Activated CD4-positive, alpha-beta T cell treated with anti-CD3 and anti-CD28 coated beads, Interleukin-2, amount 50 U/mL, for 48 hours (primary cell): ENCODE measurements at regions not wholly inside any gene's neighbourhood (a gene's known extent, or its start where the extent isn't known, plus 50 kb on each side); places are given as distances from the start of the nearest gene placed in this dataset.
"Not testable (repeated sequence)": the region's sequence is repeated elsewhere in the genome, so short reads cannot be mapped to it uniquely, and the experiment has no call there.

Experiments
- DNase-seq, 2 experiments: peaks; one replicate each; pipeline ENCODE4 v3.0.0-alpha.2; 2020

DNA sequence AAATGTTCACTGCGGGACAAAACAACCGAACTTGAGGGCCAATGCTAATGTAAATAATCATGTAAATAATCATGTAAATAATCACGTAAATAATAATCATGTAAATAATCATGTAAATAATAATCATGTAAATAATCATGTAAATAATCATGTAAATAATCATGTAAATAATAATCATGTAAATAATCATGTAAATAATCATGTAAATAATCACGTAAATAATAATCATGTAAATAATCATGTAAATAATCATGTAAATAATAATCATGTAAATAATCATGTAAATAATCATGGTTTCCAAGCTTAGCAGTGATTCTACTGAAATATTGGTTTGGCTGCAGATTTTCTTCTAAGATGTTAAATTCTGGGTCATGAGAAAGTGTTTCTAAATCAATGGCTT is 507.1 kb downstream of the ZNF516 start:
- DNase-seq: not testable (repeated sequence)

DNA sequence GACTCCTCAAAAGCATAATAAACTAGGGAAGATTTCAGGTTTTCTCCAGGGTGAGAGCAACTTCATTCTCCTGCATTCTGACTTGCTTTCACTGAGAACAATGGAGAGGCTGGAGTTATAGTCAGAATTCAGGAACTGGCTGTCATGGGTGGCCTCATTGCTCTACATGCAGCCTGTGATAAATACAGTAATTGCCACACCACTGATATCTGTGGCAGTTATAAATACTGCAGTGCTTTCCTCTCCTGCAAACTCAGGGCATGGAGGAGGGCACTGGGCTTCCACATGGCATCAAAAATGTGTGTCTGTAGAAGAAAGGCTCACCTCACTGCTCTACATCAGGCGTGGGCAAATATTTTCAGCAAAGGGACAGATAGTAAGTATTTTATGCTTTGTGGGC is 510.2 kb downstream of the ZNF516 start:
- DNase-seq: no peak

DNA sequence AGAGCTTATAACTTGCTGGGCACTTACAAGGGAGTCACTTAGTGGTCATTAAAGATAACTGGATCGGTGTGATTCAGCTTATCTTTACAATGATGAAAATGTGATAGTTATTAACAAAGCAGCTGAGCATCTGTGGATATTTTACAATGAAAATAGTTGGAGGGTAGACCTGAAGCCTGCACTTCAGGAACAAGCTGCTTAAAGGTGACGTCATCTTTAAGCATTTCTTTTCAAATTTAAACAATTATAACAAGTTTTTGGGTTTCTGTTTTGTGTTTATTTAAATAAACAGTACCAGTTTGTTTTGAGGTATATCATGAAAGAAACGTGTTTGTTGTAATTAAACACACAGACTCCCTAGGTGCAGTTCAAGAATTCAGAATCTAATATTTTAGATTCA is 513.9 kb downstream of the ZNF516 start:
- no peak for DNase-seq

DNA sequence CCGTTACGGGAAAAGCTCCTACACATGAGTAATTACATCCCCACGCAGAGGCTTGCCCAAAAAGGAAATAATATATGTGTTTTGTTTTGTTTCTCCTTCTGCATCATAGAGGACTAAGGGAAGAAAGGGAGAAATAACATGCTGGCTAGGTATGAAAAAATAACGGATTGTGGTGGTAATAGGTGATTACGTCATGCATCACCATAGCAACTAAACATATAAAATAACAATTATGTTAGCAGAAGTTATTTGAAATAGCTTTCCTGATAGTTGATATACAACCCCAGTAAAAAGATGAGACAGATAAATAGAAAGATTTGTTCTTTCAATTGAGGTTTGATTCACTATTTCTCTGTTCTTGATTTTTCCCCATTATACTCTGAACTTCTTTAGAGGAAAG is 518.0 kb downstream of the ZNF516 start:
- DNase-seq: no peak

DNA sequence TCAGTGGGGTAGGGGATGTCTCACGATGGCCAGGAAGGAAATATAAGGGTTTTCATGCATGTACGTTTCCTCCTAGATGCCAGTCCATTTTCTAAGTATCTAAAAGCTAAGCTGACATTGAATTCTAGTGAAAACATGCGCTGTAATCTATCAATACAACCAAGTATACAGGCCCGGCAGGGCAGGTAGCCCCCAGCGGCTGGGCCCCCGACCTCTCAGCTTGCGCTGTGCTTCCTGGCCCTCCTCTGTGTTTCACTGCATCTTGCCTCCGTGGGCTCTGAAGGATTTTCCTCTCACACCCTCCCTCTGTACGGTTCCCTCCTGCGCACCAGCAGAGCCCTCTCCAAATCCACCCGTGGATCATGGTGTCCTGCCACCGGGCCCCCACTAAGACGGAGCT is 524.8 kb downstream of the ZNF516 start:
- no peak for DNase-seq

DNA sequence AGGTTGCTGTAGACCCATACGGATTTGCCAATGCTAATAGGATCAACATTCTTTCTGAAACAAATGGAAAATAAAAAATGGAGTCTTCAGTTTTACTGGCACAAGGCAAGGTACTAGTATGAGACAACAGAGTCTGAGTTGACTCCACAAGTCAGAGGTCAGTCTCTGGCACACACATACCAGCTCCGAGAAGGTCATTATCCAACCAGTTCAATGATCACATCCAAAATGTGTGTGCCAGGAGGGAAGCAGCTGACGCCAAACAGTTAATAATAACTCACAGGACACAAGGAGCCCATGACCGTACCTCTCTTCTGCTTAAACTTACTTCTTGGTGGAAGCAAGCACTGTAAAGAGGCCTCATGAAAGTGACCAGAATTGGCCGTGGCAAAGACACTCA is 528.6 kb downstream of the ZNF516 start:
- no peak for DNase-seq

DNA sequence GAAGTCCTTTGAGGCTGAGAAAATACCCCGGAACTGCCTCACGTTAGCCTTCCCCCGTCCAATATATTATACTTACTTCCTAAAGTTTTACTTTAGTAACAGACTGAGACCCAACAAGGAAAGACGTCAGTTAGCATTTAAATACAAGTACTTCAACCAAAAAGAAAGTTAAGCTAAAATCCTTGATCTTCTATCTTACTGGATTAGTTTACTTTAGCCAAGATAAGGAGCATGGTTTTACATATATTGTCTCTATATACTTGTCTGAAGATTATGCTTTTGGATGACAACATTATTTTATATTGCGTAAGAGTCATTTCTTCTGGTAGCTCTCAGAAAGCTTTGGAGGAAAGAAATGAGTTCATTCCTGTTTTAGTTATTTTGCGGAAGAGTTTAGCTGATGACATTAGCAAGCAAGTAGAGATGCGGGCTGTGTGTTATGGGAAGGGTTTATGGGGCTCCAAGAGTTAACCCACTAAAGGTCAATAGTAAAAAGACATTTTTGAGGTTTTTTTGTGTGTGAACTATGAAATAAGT is 532.9 kb downstream of the ZNF516 start:
- no peak for DNase-seq

DNA sequence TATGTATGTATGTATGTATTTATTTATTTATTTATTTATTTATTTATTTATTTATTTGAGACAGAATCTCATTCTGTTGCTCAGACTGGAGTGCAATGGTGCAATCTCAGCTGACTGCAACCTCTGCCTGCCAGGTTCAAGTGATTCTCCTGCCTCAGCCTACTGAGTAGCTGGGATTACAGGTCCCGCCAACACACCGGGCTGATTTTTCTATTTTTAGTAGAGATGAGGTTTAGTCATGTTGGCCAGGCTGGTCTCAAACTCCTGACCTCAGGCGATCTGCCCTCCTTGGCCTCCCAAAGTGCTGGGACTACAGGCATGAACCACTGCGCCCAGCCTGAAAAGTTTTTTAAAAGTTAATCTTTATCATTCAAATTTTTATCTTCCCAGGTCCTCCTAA is 532.9 kb upstream of the SMIM21 start:
- DNase-seq: not testable (repeated sequence)

DNA sequence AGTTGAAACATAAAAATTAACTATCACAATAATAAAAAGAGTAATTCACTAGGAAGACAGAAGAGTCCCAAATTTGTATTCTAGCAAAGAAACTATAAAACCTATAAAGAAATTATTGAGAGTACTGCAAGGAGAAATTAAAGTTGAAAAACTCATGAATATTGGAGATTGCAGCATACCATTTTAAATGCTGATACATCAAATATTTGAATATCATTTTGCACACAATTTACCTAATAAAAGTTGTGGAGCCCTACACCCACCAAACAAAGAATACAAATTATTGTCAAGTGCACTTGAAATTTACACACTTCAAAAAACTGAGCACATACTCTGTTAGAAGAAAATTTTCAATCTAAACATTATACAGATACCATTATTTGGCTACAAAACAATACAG is 531.6 kb upstream of the SMIM21 start:
- DNase-seq: no peak

DNA sequence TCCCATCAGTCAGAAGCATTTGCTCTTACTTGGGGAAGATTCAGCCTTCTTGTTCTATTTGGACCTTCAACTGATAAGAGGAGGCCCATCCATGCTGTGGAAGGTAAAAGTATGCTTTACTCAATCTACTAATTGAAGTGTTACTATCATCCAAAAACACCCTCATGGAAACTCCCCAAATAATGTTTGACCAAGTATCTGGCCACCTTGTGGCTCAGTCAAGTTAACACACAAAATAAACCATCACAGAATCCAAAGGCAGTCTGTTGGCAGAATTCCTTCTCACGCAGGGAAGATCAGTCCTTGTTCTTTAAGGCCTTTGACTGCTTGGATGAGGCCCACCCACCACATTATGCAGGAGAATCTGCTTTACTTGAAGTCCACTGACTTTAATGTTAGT is 531.2 kb upstream of the SMIM21 start:
- DNase-seq: no peak

DNA sequence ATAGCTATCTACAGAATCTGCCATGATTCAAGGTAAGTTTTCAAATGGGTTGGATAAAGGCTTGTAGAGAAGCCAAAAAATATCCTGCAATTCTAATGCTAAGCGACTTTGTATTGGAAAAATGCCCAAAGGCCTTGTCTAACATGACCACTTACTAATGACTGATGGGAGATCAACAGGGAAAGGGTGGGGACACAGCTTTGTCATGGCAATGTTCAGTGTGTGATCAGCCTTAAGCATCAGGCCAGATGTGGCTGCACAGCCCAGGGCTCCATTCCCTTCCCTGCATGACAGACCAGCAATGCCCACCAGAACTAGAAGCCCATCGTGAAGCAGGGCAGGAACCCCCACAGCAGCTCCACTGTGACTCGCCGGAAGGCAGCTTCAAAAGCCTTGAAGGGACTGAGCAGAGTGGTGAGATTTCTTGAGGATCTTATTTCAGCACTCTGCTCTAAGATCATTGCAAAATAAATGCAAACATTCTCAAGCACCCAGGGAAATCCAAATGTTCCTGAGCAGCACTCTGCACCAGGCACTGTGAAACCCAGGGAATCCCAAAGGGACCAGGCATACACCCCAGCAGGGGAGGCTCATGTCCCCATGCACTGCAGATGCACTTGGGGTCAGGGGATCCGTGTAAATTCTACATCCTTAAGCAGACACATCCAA is 517.9 kb upstream of the SMIM21 start:
- no peak for DNase-seq

DNA sequence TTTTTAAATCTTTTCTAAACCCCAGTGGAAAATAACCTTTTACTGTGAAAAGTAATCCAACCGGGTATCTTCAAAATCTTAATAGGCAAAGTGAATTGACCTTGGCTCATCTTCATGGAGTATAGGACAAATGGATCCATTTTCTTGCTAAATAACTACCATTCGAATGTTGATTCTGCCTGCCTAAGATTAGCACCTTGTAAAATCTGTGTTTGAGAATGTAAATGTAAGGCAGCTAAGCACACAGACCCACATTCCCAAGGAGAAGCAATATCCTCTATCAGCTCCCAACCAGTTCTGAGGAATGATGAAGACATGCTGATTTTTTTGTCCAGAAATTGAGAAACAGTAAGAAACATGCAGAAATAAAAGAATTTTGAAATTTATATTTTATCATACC is 509.8 kb upstream of the SMIM21 start:
- DNase-seq: no peak

DNA sequence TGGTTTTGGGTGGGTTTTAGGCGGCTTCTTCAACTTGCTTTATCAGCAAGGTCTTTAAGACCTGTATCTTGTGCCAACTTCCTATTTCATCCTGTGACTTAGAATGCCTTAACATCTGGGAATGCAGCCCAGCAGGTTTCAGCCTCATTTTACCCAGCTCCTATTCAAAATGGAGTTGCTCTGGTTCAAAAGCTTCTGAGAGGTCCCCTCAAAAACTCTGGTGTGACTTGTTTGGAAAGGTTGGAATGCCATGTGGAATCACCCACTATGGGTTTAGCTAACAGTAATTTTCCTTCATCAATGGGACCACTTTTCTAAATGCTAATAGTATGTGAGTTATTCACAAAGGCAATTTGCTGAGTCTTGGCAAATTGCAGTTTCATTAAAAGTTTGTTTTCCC is 509.4 kb upstream of the SMIM21 start:
- DNase-seq: no peak

DNA sequence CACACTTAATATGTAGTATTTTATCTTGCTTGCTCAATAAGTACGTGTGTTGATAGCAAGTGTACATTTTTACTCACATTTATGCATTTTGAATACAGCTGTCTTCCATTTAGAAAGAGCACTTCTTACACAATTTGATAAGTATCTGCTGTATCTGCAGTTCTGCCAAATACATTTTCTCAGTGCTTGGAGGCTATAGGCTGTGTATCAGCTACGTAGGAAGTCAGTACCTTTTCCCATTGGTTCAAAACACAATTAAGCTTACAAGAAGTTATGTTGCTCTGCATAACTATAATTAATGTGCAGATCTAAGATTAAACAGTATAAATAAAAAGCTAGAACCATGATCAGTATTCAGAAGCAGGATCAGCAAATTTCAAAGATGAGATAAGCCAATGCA is 503.6 kb upstream of the SMIM21 start:
- no peak for DNase-seq

DNA sequence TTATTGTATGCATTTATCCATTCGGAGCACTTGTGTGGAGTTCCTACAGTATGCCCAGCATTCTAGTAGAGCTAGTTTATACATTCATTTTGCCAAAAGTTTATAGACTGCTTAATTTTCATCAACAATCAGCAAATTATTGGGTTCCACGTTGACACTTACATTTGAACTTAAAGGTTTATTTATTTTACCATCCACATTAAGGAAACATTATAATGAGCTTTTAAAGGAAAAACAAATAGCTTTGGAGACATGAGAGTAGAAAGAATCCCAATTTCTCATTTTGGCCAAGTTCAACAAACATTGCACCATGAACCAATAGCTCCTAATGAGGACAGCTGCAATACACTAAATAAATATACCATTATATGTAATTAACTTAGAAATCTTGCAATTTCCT is 501.2 kb upstream of the SMIM21 start:
- DNase-seq: no peak

DNA sequence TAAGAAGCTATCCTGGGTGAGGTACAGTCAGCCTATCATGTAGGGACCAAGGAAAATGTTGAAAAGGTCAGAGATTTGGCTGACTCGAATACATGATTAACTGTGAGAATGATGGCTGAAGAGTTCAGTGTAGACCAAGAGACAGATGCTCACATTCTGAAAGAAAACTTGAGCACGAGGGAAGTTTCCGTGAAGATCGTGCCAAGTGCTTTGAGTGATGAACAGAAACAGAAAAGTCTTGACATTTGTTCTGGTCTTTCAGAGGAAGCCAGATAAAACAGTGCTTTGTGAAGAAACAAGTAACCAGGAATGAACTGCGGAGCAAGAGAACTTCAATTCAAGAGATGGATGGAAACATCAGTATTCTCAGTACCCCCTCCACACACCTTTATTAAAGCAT is 500.3 kb upstream of the SMIM21 start:
- DNase-seq: no peak

DNA sequence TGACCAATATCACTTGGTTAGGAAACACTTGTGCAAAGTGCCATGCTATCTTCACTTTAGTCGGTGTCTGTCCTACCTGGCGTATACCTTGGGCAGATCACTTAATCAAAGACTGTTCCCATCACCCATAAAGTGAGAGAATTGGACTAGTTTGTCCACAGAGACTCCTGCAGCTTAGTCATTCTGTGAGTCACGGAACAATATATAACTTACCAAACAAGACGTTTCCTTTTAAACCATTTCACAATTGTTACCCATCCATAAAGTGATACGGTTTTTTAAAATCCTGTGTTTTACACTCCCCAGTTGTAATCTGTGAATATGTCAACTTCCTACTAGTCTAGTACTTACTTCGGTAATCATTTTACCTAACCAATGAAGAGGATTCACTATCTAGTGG is 499.3 kb upstream of the SMIM21 start:
- no peak for DNase-seq

DNA sequence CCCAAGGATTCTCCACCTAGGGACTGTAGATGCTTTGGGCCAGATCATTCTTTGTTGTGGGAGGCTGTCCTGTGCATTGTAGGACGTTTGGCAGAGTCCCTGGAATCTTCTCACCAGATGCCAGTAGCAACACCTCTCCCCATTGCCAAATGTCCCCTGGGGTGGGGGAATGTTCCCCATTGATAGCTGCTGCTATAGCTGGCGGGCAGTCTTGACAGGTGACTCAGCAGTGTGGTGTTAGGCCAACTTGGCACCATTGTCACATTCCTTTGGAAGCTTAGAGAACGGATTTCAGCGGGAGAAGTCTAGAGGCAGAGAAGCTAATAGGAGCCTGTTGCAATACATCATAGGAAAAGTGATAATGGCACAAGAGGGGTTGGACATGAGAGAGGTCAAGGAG is 495.7 kb upstream of the SMIM21 start:
- DNase-seq: no peak

DNA sequence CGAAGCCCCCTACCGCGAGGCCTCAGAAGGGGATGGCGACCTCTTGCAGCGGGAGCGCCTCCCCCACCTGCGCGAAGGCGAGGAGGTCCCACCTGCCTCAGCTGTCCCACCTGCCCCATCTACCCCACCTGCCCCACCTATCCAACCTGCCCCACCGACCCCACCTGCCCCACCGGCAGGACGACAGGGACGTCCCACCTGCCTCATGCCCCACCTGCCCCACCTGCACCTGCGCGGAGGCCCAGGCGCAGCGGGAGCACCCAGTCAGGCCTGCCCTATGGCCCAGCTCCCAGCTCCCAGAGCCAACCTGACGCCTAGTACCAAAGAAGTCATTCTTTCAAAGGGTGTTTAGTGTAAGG is 489.1 kb upstream of the SMIM21 start:
- no peak for DNase-seq

DNA sequence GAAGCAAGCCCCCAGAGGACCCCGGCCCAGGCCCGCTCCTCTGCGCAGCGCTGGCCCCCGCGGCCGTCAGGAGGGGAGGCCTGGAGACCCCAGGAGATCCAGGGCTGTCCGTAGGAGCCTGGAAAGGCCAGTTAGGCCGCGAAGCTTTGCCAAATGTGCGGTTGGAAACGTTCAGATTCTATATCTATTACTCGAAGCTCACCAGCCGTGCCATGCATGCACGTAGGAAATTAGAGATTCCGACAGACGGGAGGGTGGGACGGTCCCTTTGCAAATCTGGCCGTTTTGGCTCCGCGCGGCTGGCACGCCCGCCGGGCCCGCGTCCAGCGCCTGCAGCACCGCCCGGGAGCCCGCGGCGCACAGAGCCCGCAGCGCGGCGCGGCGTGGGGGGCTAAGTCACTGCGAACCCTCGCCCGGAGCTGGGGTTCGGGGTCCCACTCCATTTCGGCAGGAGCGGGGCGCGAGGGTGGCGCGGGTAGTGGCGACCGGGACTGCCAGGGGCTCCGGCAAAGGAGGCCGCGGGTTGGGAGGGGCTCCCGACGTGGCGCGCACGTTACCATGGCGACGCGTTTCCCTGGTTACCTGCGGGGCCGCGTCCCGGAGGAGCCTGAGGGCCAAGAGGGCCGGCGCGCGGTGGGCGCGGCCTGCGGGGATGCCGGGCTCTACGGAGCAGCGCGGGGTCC is 488.6 kb upstream of the SMIM21 start:
- no peak for DNase-seq

DNA sequence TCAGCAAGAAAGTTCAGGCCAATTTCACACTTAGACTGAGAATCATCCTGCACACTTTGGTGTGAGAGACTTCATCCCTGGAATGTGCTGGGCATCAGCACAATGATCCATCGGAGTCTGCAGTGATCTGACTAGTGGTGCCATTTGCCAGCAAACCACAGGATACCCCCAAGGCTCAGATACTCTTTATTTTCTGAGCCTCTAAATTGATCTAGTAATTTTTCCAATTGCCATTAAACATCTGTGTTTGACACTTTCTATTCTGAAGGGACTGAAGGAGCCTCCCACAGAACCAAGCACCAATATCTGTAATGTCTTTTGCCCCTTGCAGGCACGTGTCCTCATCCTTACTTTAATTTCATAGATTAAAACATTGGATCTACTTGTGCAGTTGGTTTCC is 485.3 kb upstream of the SMIM21 start:
- DNase-seq: no peak

DNA sequence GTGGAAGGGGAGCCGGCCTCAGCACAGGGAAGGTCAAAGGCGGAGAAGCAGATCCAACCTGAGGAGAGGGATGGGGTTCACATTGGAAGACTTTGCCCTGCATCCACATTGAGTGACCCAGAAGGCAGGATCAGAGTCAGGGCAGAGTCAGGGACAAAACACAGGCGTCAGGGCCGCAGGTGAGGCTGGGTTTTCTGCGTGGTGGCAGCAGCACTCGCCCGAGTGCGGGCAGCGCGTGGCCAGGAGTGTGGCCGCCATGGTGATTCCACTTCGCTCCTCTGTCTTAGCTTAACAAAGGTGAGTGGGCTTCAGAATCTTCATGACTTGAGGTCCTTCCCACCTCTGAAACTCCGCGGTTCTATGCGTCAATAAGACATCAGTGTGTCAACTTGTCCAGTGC is 476.9 kb upstream of the SMIM21 start:
- DNase-seq: no peak

DNA sequence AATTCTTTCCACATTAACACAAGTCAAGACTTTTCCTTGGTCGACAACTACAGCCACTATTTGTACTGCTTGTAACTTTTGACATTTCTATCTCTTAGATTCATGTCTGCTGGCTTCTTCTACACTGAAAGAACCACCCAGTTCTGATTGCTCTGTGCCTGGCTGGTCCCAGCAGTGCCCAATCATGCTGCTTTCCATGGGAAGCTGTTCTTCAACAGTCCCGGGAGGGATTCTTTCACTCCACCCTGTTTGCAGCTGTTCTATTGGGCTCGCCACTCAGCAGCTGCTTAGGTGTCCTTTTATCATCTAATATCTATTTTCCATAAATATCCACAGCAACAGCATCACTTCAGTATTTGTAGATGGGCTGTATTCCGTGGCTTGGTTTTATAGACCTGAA is 471.1 kb upstream of the SMIM21 start:
- DNase-seq: no peak

DNA sequence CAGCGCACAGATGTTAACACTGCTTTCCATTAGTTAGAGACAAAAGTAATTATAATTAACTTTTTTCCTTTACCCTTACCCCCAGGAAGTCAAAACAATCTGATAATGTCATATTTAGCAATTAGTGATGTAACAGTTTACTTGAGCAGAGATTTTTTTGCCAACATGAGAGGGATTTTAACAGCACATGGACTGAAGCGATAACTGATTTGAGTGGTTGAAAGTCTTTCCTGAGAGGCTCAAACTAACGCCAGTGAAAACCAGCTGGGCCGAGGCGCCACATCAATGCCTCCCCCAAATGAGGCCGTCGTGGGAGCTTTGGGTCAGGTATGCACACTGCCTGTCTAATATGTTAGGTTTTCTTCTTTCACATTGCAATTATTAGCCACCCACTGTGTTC is 469.9 kb upstream of the SMIM21 start:
- no peak for DNase-seq

DNA sequence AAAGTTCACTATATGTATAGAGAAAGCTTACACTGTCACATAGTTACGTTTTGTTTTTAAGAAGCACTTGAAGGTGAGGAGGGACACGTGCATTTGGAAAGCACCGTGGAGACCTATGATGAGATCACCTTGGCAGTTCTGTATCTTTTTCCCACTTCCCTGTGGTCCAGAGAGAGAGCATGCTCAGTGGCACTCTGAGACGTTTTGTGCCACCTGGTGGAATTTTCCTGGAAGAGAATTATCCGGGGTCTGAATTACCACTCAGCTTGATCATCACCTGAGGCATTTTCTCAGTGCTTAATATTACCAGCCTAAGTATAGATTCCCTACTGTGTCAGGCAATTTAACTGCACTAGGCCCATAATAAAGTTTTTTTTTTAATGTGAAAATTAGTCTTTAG is 469.4 kb upstream of the SMIM21 start:
- no peak for DNase-seq
